GM12864 (cell line): ENCODE measurements at regions not wholly inside any gene's neighbourhood (a gene's known extent, or its start where the extent isn't known, plus 50 kb on each side); places are given as distances from the start of the nearest gene placed in this dataset.
"Not testable (repeated sequence)": the region's sequence is repeated elsewhere in the genome, so short reads cannot be mapped to it uniquely, and the experiment has no call there.

ENCODE experiments used
- DNase-seq: peaks from one replicate; pipeline ENCODE4 v3.0.0-alpha.2; 2011; ENCODE audit warnings: low read depth
- H3K4me3 ChIP-seq: 2 replicates; pipeline ENCODE4 v1.5.1; 2011; ENCODE audit warnings: mild to moderate bottlenecking, low read depth, low read length, control low read depth
- CTCF ChIP-seq: IDR thresholded peaks from 2 replicates; pipeline ENCODE4 v1.5.1; 2011; ENCODE audit warnings: low read depth, mild to moderate bottlenecking, moderate library complexity, low read length, control low read depth, inconsistent platforms; ENCODE audit errors: missing control alignments

GRCh38 chr20:12237772-12238171 lies 320.1 kb downstream of the BTBD3 start:
- DNase-seq: no peak
- H3K4me3 ChIP-seq: no peak overlapping the region
- no peak for TF ChIP-seq CTCF

- DNase-seq: no peak
- no peak for TF ChIP-seq CTCF
- H3K4me3 ChIP-seq: no peak overlapping the region
Measured at GRCh38 chr20:12241065-12241464, 323.4 kb downstream of the BTBD3 start.

GRCh38 chr20:12243327-12243726 lies 325.6 kb downstream of the BTBD3 start:
- no peak overlapping the region for H3K4me3 ChIP-seq
- TF ChIP-seq CTCF: no peak
- no peak for DNase-seq

GRCh38 chr20:12248481-12248880 lies 330.8 kb downstream of the BTBD3 start:
- DNase-seq: no peak
- TF ChIP-seq CTCF: no peak
- no peak overlapping the region for H3K4me3 ChIP-seq

- not testable (repeated sequence) for DNase-seq, H3K4me3 ChIP-seq
Measured at GRCh38 chr20:12250661-12251060, 333.0 kb downstream of the BTBD3 start.

GRCh38 chr20:12252793-12253192 lies 335.1 kb downstream of the BTBD3 start:
- no peak for DNase-seq
- no peak overlapping the region for H3K4me3 ChIP-seq
- TF ChIP-seq CTCF: no peak

GRCh38 chr20:12255461-12255970 lies 337.8 kb downstream of the BTBD3 start:
- H3K4me3 ChIP-seq: no peak overlapping the region
- DNase-seq: no peak
- no peak for TF ChIP-seq CTCF
